ENCODE measurements at regions not wholly inside any gene's neighbourhood (a gene's known extent, or its start where the extent isn't known, plus 50 kb on each side); places are given as distances from the start of the nearest gene placed in this dataset.

- TF ChIP-seq CTCF (IDR thresholded peaks at IDR 0.05) (no peak), JUN (CRISPR knock-in tag; IDR thresholded peaks at IDR 0.05) (no peak), SP1 (CRISPR knock-in tag; conservative IDR thresholded peaks at IDR 0.05) (no peak), ATF1 (CRISPR knock-in tag; IDR thresholded peaks at IDR 0.05) (no peak), STAT6 (CRISPR knock-in tag; conservative IDR thresholded peaks at IDR 0.05; ENCODE audit: low read depth) (no peak), ZNF232 (CRISPR knock-in tag; IDR thresholded peaks at IDR 0.05) (no peak), TEAD4 (CRISPR knock-in tag; IDR thresholded peaks at IDR 0.05) (no peak), NFE2L1 (CRISPR knock-in tag; IDR thresholded peaks at IDR 0.05) (no peak), ATF2 (CRISPR knock-in tag; IDR thresholded peaks at IDR 0.05; ENCODE audit: borderline replicate concordance, low read depth) (no peak), ZBTB21 (CRISPR knock-in tag; IDR thresholded peaks at IDR 0.05; ENCODE audit: borderline replicate concordance) (no peak), AR (CRISPR knock-in tag; IDR thresholded peaks at IDR 0.05) (no peak), ZNF263 (CRISPR knock-in tag; IDR thresholded peaks at IDR 0.05; ENCODE audit: low read depth) (no peak), USF1 (CRISPR knock-in tag; IDR thresholded peaks at IDR 0.05) (no peak)
These were observed 181.3 kb upstream of the PRPS1L1 start for GRCh38 chr7:18208921-18209320.
